ENCODE measurements at regions not wholly inside any gene's neighbourhood (a gene's known extent, or its start where the extent isn't known, plus 50 kb on each side); places are given as distances from the start of the nearest gene placed in this dataset.

GRCh38 chr1:83087851-83088250 lies 911.1 kb downstream of the TTLL7 start:
- TF ChIP-seq MYC (IDR thresholded peaks at IDR 0.05; ENCODE audit: low read depth, low read length) (no peak), MAX (IDR thresholded peaks at IDR 0.05; ENCODE audit: low read depth, low read length) (no peak), POLR2A (IDR thresholded peaks at IDR 0.05; ENCODE audit: extremely low read depth, insufficient read length) (no peak), CTCF (IDR thresholded peaks at IDR 0.05; ENCODE audit: low read depth, low read length) (no peak)
- no peak for DNase-seq (ENCODE audit: low read depth)
- no peak overlapping the region for H3K4me3 ChIP-seq (ENCODE audit: low read depth, low read length)

- no peak for TF ChIP-seq MAX (IDR thresholded peaks at IDR 0.05; ENCODE audit: low read depth, low read length)
- no peak for TF ChIP-seq MYC (IDR thresholded peaks at IDR 0.05; ENCODE audit: low read depth, low read length)
- TF ChIP-seq POLR2A (IDR thresholded peaks at IDR 0.05; ENCODE audit: extremely low read depth, insufficient read length): no peak
- no peak for DNase-seq (ENCODE audit: low read depth)
- H3K4me3 ChIP-seq (ENCODE audit: low read depth, low read length): no peak overlapping the region
These were observed 911.9 kb downstream of the TTLL7 start for GRCh38 chr1:83086986-83087512.

- TF ChIP-seq MYC (IDR thresholded peaks at IDR 0.05; ENCODE audit: low read depth, low read length): no peak
- no peak for TF ChIP-seq CTCF (IDR thresholded peaks at IDR 0.05; ENCODE audit: low read depth, low read length)
- TF ChIP-seq POLR2A (IDR thresholded peaks at IDR 0.05; ENCODE audit: extremely low read depth, insufficient read length): no peak
- no peak for TF ChIP-seq MAX (IDR thresholded peaks at IDR 0.05; ENCODE audit: low read depth, low read length)
- no peak overlapping the region for H3K4me3 ChIP-seq (ENCODE audit: low read depth, low read length)
- no peak for DNase-seq (ENCODE audit: low read depth)
These were observed 912.6 kb downstream of the TTLL7 start for GRCh38 chr1:83086346-83086745.

GRCh38 chr1:83083589-83084224 lies 915.2 kb downstream of the TTLL7 start:
- H3K4me3 ChIP-seq (ENCODE audit: low read depth, low read length): no peak overlapping the region
- no peak for DNase-seq (ENCODE audit: low read depth)
- no peak for TF ChIP-seq CTCF (IDR thresholded peaks at IDR 0.05; ENCODE audit: low read depth, low read length)

- TF ChIP-seq MYC (IDR thresholded peaks at IDR 0.05; ENCODE audit: low read depth, low read length) (no peak), CTCF (IDR thresholded peaks at IDR 0.05; ENCODE audit: low read depth, low read length) (no peak), MAX (IDR thresholded peaks at IDR 0.05; ENCODE audit: low read depth, low read length) (no peak), POLR2A (IDR thresholded peaks at IDR 0.05; ENCODE audit: extremely low read depth, insufficient read length) (no peak)
- H3K4me3 ChIP-seq (ENCODE audit: low read depth, low read length): no peak overlapping the region
- no peak for DNase-seq (ENCODE audit: low read depth)
These were observed 921.5 kb downstream of the TTLL7 start for GRCh38 chr1:83077411-83077810.

GRCh38 chr1:83075107-83075506 lies 923.8 kb downstream of the TTLL7 start:
- no peak overlapping the region for H3K4me3 ChIP-seq (ENCODE audit: low read depth, low read length)
- TF ChIP-seq MYC (IDR thresholded peaks at IDR 0.05; ENCODE audit: low read depth, low read length): no peak
- TF ChIP-seq MAX (IDR thresholded peaks at IDR 0.05; ENCODE audit: low read depth, low read length): no peak
- TF ChIP-seq POLR2A (IDR thresholded peaks at IDR 0.05; ENCODE audit: extremely low read depth, insufficient read length): no peak
- TF ChIP-seq CTCF (IDR thresholded peaks at IDR 0.05; ENCODE audit: low read depth, low read length): no peak
- DNase-seq (ENCODE audit: low read depth): no peak

Data from NB4 (cell line).